HepG2 (cell line): ENCODE measurements at regions not wholly inside any gene's neighbourhood (a gene's known extent, or its start where the extent isn't known, plus 50 kb on each side); places are given as distances from the start of the nearest gene placed in this dataset.

ENCODE experiments used
- ATAC-seq: fragments of 200-7000 bp; cut with Tn5 transposase; 3 replicates; pipeline ENCODE4 v1.9.1; 2020; ENCODE audit warnings: mild to moderate bottlenecking, moderate library complexity
- BruUV-seq: library from RNA; stranded (reverse); fragments of 400-500 nt; replicated peaks from 2 replicates; lab custom pipeline; 2021; lab: Mats Ljungman, UMichigan
- CTCF ChIA-PET: fragments of 300-600 bp; formaldehyde crosslinking; extraction: SDS; loops from one replicate; lab custom pipeline; 2021; ENCODE audit warnings: low total read pairs, inconsistent platforms, low intra/inter-chr PET ratio; lab: Yijun Ruan, JAX
- POLR2A ChIA-PET: fragments of 350-600 bp; sonication (Branson Sonifier 250); formaldehyde crosslinking; loops from one replicate; lab custom pipeline; 2020; ENCODE audit warnings: antibody characterized with exemption, inconsistent platforms; lab: Yijun Ruan, JAX
- DNase-seq: peaks from one replicate; pipeline ENCODE4 v3.0.0-alpha.2; 2015; ENCODE audit warnings: low spot score
- FAIRE-seq: peaks from 3 replicates; lab custom pipeline; 2011; peaks lifted over from hg19 to GRCh38; lab: Jason Lieb, UNC
- H2AFZ ChIP-seq: one replicate; pipeline ENCODE4 v1.6.1; 2011; ENCODE audit warnings: low read length, inconsistent platforms
- H3K27ac ChIP-seq: fragments of 300-600 bp; 3 replicates; pipeline ENCODE4 v1.8.0; 2011; ENCODE audit warnings: mixed run types, mild to moderate bottlenecking, mixed read lengths, low read length, inconsistent platforms; ENCODE audit not compliant: insufficient read depth; ENCODE audit errors: extremely low read length
- H3K27me3 ChIP-seq, 2 experiments: fragments of 200-600 bp in 1 of 2; 2 replicates in 1 of 2; 3 replicates in 1 of 2; pipeline versions ENCODE4 v1.6.0 to v1.8.0; 2011; ENCODE audit warnings: low read length in 2 of 2, mild to moderate bottlenecking in 2 of 2, moderate library complexity in 2 of 2, inconsistent platforms in 1 of 2; ENCODE audit not compliant: insufficient read depth in 2 of 2, control insufficient read depth in 1 of 2
- H3K36me3 ChIP-seq, 2 experiments: fragments of 200-600 bp in 1 of 2; replicated peaks in 1 of 2; 2 replicates in 1 of 2; 3 replicates in 1 of 2; pipeline versions ENCODE4 v1.5.1 to v1.8.0; 2011; ENCODE audit warnings: low read length in 2 of 2, inconsistent platforms in 1 of 2; ENCODE audit not compliant: insufficient read depth in 2 of 2, control insufficient read depth in 1 of 2
- H3K4me1 ChIP-seq: 2 replicates; pipeline ENCODE4 v1.5.1; 2012; ENCODE audit warnings: low read length, inconsistent platforms; ENCODE audit not compliant: insufficient read depth
- H3K4me2 ChIP-seq: 2 replicates; pipeline ENCODE4 v1.6.0; 2011; ENCODE audit warnings: low read depth, low read length, inconsistent platforms
- H3K4me3 ChIP-seq, 3 experiments: fragments of 200-600 bp in 1 of 3; sonication (generic), shearing (Covaris generic) in 1 of 3; replicated peaks in 1 of 3; 2 replicates each; pipeline ENCODE4 v1.5.1; 2011 to 2016; ENCODE audit warnings: low read length in 3 of 3, inconsistent platforms in 2 of 3, low read depth in 2 of 3, mild to moderate bottlenecking in 2 of 3, control low read depth in 1 of 3, mixed read lengths in 1 of 3; ENCODE audit not compliant: insufficient read depth in 1 of 3
- H3K79me2 ChIP-seq: one replicate; pipeline ENCODE4 v1.6.1; 2011; ENCODE audit warnings: low read length, inconsistent platforms; ENCODE audit not compliant: insufficient read depth
- H3K9ac ChIP-seq: 2 replicates; pipeline ENCODE4 v1.6.0; 2011; ENCODE audit warnings: mild to moderate bottlenecking, low read depth, low read length, inconsistent platforms; ENCODE audit not compliant: insufficient read depth
- H3K9me3 ChIP-seq: 2 replicates; pipeline ENCODE4 v1.5.1; 2012; ENCODE audit warnings: mild to moderate bottlenecking, low read length
- H4K20me1 ChIP-seq: 2 replicates; pipeline ENCODE4 v1.6.0; 2011; ENCODE audit warnings: inconsistent platforms, mild to moderate bottlenecking, low read length, moderate library complexity; ENCODE audit not compliant: insufficient read depth
- ATF7-NPFF ChIP-seq: sonication (generic); formaldehyde crosslinking; IDR thresholded peaks from 2 replicates; pipeline ENCODE4 v1.8.1; 2023; ENCODE audit warnings: mild to moderate bottlenecking, low read depth, missing genetic modification reagents, moderate library complexity
- IKZF1 ChIP-seq: fragments of 450-650 bp; IDR thresholded peaks from 2 replicates; pipeline ENCODE4 v1.7.1; 2016
- JUN ChIP-seq: sonication (generic); formaldehyde crosslinking; IDR thresholded peaks from 2 replicates; pipeline ENCODE4 v1.4.0; 2020; ENCODE audit warnings: mild to moderate bottlenecking, missing genetic modification reagents
- NCOA1 ChIP-seq: sonication (generic); formaldehyde crosslinking; IDR thresholded peaks from 2 replicates; pipeline ENCODE4 v1.9.0; 2021; ENCODE audit warnings: missing genetic modification reagents
- SMAD1 ChIP-seq: sonication (generic); formaldehyde crosslinking; IDR thresholded peaks from 2 replicates; pipeline ENCODE4 v1.4.0; 2020; ENCODE audit warnings: missing genetic modification reagents, low read depth, mild to moderate bottlenecking, borderline replicate concordance
- ZFY ChIP-seq: sonication (generic); formaldehyde crosslinking; IDR thresholded peaks from 2 replicates; pipeline ENCODE4 v1.4.0; 2020; ENCODE audit warnings: missing genetic modification reagents
- ZNF512 ChIP-seq: sonication (generic); formaldehyde crosslinking; IDR thresholded peaks from 2 replicates; pipeline ENCODE4 v1.4.0; 2020; ENCODE audit warnings: mild to moderate bottlenecking, missing genetic modification reagents
- WGBS: methylation state at CpG from one replicate; pipeline ENCODE4 v1.1.6; 2017; ENCODE audit warnings: low lambda C conversion rate; 5-methylcytosine and 5-hydroxymethylcytosine counted together
- in situ Hi-C: cut with HindIII; loops from 2 replicates; pipeline ENCODE4 v1.10.0; 2017; ENCODE audit warnings: low pct_unique_long_range_greater_than_20kb; ENCODE audit not compliant: extremely low pct_ligation_motif_present
- intact Hi-C: fragments of 100-400 bp; cut with micrococcal nuclease; formaldehyde crosslinking; loops from one replicate; pipeline ENCODE4 v1.10.0; 2022; ENCODE audit not compliant: unreplicated experiment
- TF ChIP-seq, protein P1 (sequence below), 2 experiments: sonication (generic) in 1 of 2; formaldehyde crosslinking in 1 of 2; IDR thresholded peaks; 2 replicates each; pipeline versions ENCODE4 v1.6.1 to v1.9.0; 2014 to 2022; ENCODE audit warnings: antibody characterized with exemption in 1 of 2, borderline replicate concordance in 1 of 2, inconsistent platforms in 1 of 2, low read depth in 1 of 2, missing genetic modification reagents in 1 of 2
- TF ChIP-seq, protein P2 (sequence below): sonication (generic); formaldehyde crosslinking; IDR thresholded peaks from 2 replicates; pipeline ENCODE4 v1.9.0; 2022; ENCODE audit warnings: missing genetic modification reagents, mild to moderate bottlenecking, borderline replicate concordance

GRCh38 chr2:167861574-167862193 lies 385.7 kb downstream of the STK39 start:
- FAIRE-seq: no peak
- ChIA-PET POLR2A (no interaction called here), CTCF (no interaction called here)
- intact Hi-C loops (no loop called here), in situ Hi-C loops (no loop called here)
- no peak overlapping the region for H2AFZ ChIP-seq
- no peaks in the 10 kb centered on the region for H3K36me3 ChIP-seq
- no peak for ATAC-seq
- no peak for DNase-seq
- no peaks in the 10 kb centered on the region for H3K9me3 ChIP-seq
- no peaks in the 10 kb centered on the region for H3K79me2 ChIP-seq
- no peaks in the 10 kb centered on the region for H3K27me3 ChIP-seq
- H4K20me1 ChIP-seq: no peaks in the 10 kb centered on the region
- 20% methylated on average over 2 of the region's 2 CpGs for WGBS
- H3K27ac ChIP-seq: no peak overlapping the region
- no peak overlapping the region for H3K4me3 ChIP-seq
- no peaks in the 10 kb centered on the region for H3K4me1 ChIP-seq
- no peak for TF ChIP-seq ATF7-NPFF
- no peak for TF ChIP-seq ZFY
- TF ChIP-seq NCOA1 (CRISPR knock-in tag): no peak
- no peak overlapping the region for H3K9ac ChIP-seq
- no TSS peak for BruUV-seq
- H3K4me2 ChIP-seq: no peak overlapping the region

- intact Hi-C loops: no loop called here
- no peaks in the 10 kb centered on the region for H3K27me3 ChIP-seq
- no peaks in the 10 kb centered on the region for H3K79me2 ChIP-seq
- no TSS peak for BruUV-seq
- no peaks in the 10 kb centered on the region for H3K9me3 ChIP-seq
- no peaks in the 10 kb centered on the region for H4K20me1 ChIP-seq
- no peak overlapping the region for H3K9ac ChIP-seq
- in situ Hi-C loops: no loop called here
- ATAC-seq: no peak
- H3K4me2 ChIP-seq: no peak overlapping the region
- CTCF ChIA-PET: no interaction called here
- WGBS: 0% methylated on average over 1 of the region's 1 CpG
- no peaks in the 10 kb centered on the region for H3K4me1 ChIP-seq
- no peak overlapping the region for H3K4me3 ChIP-seq
- POLR2A ChIA-PET: no interaction called here
- DNase-seq: no peak
- no peak overlapping the region for H2AFZ ChIP-seq
- no peak overlapping the region for H3K27ac ChIP-seq
- H3K36me3 ChIP-seq: no peaks in the 10 kb centered on the region
- no peak for FAIRE-seq
- TF ChIP-seq IKZF1 (no peak), JUN (CRISPR knock-in tag) (no peak), ZNF512 (CRISPR knock-in tag) (no peak), SMAD1 (CRISPR knock-in tag) (no peak)
- TF ChIP-seq, protein P1, sequence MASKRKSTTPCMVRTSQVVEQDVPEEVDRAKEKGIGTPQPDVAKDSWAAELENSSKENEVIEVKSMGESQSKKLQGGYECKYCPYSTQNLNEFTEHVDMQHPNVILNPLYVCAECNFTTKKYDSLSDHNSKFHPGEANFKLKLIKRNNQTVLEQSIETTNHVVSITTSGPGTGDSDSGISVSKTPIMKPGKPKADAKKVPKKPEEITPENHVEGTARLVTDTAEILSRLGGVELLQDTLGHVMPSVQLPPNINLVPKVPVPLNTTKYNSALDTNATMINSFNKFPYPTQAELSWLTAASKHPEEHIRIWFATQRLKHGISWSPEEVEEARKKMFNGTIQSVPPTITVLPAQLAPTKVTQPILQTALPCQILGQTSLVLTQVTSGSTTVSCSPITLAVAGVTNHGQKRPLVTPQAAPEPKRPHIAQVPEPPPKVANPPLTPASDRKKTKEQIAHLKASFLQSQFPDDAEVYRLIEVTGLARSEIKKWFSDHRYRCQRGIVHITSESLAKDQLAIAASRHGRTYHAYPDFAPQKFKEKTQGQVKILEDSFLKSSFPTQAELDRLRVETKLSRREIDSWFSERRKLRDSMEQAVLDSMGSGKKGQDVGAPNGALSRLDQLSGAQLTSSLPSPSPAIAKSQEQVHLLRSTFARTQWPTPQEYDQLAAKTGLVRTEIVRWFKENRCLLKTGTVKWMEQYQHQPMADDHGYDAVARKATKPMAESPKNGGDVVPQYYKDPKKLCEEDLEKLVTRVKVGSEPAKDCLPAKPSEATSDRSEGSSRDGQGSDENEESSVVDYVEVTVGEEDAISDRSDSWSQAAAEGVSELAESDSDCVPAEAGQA (IDR thresholded peaks at IDR 0.05; ENCODE audit: low read depth): no peak
- TF ChIP-seq, protein P1 (CRISPR knock-in tag; IDR thresholded peaks at IDR 0.05; ENCODE audit: borderline replicate concordance): no peak
- TF ChIP-seq, protein P2, sequence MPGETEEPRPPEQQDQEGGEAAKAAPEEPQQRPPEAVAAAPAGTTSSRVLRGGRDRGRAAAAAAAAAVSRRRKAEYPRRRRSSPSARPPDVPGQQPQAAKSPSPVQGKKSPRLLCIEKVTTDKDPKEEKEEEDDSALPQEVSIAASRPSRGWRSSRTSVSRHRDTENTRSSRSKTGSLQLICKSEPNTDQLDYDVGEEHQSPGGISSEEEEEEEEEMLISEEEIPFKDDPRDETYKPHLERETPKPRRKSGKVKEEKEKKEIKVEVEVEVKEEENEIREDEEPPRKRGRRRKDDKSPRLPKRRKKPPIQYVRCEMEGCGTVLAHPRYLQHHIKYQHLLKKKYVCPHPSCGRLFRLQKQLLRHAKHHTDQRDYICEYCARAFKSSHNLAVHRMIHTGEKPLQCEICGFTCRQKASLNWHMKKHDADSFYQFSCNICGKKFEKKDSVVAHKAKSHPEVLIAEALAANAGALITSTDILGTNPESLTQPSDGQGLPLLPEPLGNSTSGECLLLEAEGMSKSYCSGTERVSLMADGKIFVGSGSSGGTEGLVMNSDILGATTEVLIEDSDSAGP: no peak
These were observed 387.3 kb downstream of the STK39 start for GRCh38 chr2:167860082-167860481.
